Spleen (tissue), 7 donors: ENCODE measurements at regions not wholly inside any gene's neighbourhood (a gene's known extent, or its start where the extent isn't known, plus 50 kb on each side); places are given as distances from the start of the nearest gene placed in this dataset.

Experiments
- CTCF ChIP-seq, 11 experiments: fragments of 200-600 bp in 7 of 11; fragments of 450-650 bp in 4 of 11; sonication (generic) in 4 of 11; IDR thresholded peaks in 8 of 11; conservative IDR thresholded peaks in 3 of 11; 1 replicate in 7 of 11; 2 replicates in 4 of 11; pipeline versions ENCODE4 v1.4.0 to v1.8.0; 2016 to 2021; ENCODE audit warnings: antibody characterized with exemption in 11 of 11, inconsistent platforms in 4 of 11, mild to moderate bottlenecking in 1 of 11
- POLR2A ChIP-seq, 3 donors: fragments of 450-650 bp; IDR thresholded peaks; one replicate each; pipeline ENCODE4 v1.5.1; 2017; ENCODE audit warnings: antibody characterized with exemption in 3 of 3, mild to moderate bottlenecking in 1 of 3
- POLR2AphosphoS5 ChIP-seq, 3 donors: sonication (generic); formaldehyde crosslinking; IDR thresholded peaks; one replicate each; pipeline ENCODE4 v1.5.1; 2017; ENCODE audit warnings: antibody characterized with exemption in 3 of 3
- donor health status: DM: no; HTN: no; CAD: no; lungs with moderate emphysema.
- donor health status: DM: no; HTN: no; CAD: no.
- donor health status: DM: no; HTN: no; CAD: no.

- no peak for TF ChIP-seq CTCF (IDR thresholded peaks at IDR 0.05 in 8 of 11, conservative IDR thresholded peaks at IDR 0.05 in 3 of 11)
- TF ChIP-seq POLR2AphosphoS5 (IDR thresholded peaks at IDR 0.05): no peak
- no peak for TF ChIP-seq POLR2A (IDR thresholded peaks at IDR 0.05)
Observed at GRCh38 chr10:64529003-64529350, 1007.8 kb downstream of the REEP3 start.
